GM12874 (cell line): ENCODE measurements at regions not wholly inside any gene's neighbourhood (a gene's known extent, or its start where the extent isn't known, plus 50 kb on each side); places are given as distances from the start of the nearest gene placed in this dataset.

ENCODE experiments used
- TF ChIP-seq, protein P1 (sequence below): IDR thresholded peaks from 2 replicates; pipeline ENCODE4 v1.5.1; 2011; ENCODE audit warnings: low read depth, mild to moderate bottlenecking, control low read depth, low read length, moderate library complexity; ENCODE audit not compliant: insufficient read depth

GRCh38 chr2:209368914-209369313, 54.9 kb upstream of the MAP2 start:
- TF ChIP-seq, protein P1, sequence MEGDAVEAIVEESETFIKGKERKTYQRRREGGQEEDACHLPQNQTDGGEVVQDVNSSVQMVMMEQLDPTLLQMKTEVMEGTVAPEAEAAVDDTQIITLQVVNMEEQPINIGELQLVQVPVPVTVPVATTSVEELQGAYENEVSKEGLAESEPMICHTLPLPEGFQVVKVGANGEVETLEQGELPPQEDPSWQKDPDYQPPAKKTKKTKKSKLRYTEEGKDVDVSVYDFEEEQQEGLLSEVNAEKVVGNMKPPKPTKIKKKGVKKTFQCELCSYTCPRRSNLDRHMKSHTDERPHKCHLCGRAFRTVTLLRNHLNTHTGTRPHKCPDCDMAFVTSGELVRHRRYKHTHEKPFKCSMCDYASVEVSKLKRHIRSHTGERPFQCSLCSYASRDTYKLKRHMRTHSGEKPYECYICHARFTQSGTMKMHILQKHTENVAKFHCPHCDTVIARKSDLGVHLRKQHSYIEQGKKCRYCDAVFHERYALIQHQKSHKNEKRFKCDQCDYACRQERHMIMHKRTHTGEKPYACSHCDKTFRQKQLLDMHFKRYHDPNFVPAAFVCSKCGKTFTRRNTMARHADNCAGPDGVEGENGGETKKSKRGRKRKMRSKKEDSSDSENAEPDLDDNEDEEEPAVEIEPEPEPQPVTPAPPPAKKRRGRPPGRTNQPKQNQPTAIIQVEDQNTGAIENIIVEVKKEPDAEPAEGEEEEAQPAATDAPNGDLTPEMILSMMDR = no peak

- TF ChIP-seq, protein P1 = no peak
These were observed 54.2 kb upstream of the MAP2 start for GRCh38 chr2:209369656-209370055.

GRCh38 chr2:209371407-209371806, 52.4 kb upstream of the MAP2 start:
- TF ChIP-seq, protein P1 = no peak
